ENCODE measurements at regions not wholly inside any gene's neighbourhood (a gene's known extent, or its start where the extent isn't known, plus 50 kb on each side); places are given as distances from the start of the nearest gene placed in this dataset.

DNA sequence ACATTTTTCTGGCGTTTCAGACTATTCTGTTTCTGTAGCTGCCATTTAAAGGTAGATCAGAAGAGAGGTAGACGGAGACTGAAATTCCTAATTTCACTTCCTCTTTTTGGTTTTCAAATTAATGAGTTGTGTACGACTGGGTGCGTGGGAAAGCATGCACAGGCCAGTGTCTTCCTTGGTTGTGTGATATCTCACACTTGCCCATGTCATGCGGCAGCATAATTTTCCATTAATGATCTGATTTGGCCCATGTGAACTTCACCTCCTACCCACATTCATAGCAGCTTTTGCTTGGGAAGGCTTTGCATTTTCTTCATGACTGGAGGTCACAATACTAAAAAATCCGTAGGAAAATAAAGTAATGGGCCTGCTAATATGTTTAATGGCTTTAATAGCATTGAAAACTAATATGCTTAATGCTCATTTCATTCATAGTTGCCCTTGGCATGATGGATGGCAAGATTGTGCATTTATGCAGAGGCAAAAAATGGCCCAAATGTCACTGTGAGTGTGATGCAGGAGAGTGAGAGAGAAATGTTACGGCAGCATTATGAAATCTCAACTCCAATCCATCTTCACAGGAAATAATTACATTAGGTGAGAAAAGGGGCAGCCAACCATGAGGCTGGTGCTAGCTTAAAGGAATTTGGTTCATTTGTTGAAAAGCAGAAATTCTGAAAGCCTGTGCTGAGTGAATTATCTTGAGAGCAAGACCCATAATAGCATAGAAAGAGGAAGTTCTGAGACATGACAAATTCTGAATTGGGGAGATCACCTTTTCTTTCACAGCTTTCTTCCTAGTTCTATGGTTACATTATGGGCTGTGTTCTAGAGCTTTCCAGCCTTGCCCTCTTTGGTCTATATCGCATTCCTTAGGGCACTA, 69.0 kb upstream of the UST start:
- no peak overlapping the region for H2AFZ ChIP-seq (ENCODE audit: low read length)
- no peak for DNase-seq (ENCODE audit: low read depth in 1 of 2, low spot score in 2 of 2)
- no peak overlapping the region for H3K4me2 ChIP-seq (ENCODE audit: insufficient read depth in 1 of 2, low read depth in 2 of 2, low read length in 2 of 2)
- no peaks in the 10 kb centered on the region for H3K9me3 ChIP-seq (ENCODE audit: insufficient read depth in 2 of 2, low read depth in 1 of 2, low read length in 1 of 2)
- no peaks in the 10 kb centered on the region for H3K4me1 ChIP-seq (replicated peaks in 1 of 4; ENCODE audit: control insufficient read depth in 3 of 4, insufficient read depth in 4 of 4, low read length in 3 of 4)
- no peak overlapping the region for H2BK20ac ChIP-seq (ENCODE audit: low read length)
- H2BK120ac ChIP-seq (replicated peaks; ENCODE audit: low read depth, low read length), result no peak overlapping the region
- H3K23ac ChIP-seq (ENCODE audit: insufficient read length), result no peak overlapping the region
- H4K8ac ChIP-seq (ENCODE audit: extremely low read depth, insufficient read depth, low read length), result no peak overlapping the region
- no peak overlapping the region for H3K14ac ChIP-seq (ENCODE audit: insufficient read length)
- no peak overlapping the region for H2AK5ac ChIP-seq (ENCODE audit: low read depth, low read length)
- CTCF ChIA-PET (ENCODE audit: partially characterized antibody), result no interaction called here
- FAIRE-seq, result no peak
- no peaks in the 10 kb centered on the region for H3K23me2 ChIP-seq (ENCODE audit: low read depth, low read length)
- H3K27me3 ChIP-seq (replicated peaks in 1 of 4; ENCODE audit: control insufficient read depth in 3 of 4, extremely low read depth in 1 of 4, insufficient read depth in 3 of 4, low read length in 3 of 4), result no peaks in the 10 kb centered on the region
- no peaks in the 10 kb centered on the region for H3K79me2 ChIP-seq (ENCODE audit: control insufficient read depth in 1 of 2, insufficient read depth in 2 of 2, low read length in 2 of 2)
- no peak overlapping the region for H3K4ac ChIP-seq (replicated peaks; ENCODE audit: insufficient read length, low read depth, low read length)
- no peak overlapping the region for H3K56ac ChIP-seq (replicated peaks; ENCODE audit: insufficient read length, low read depth, low read length)
- 92% methylated on average over 8 of the region's 8 CpGs; no CpG with 5 or more reads in 1 of the 2 experiments for WGBS, 2 experiments (ENCODE audit: extremely low coverage in 1 of 2, insufficient coverage in 1 of 2, insufficient read length in 1 of 2, insufficient replicate concordance in 2 of 2, low coverage in 1 of 2, low lambda C conversion rate in 2 of 2, missing lambda C conversion rate in 1 of 2)
- H3K27ac ChIP-seq (ENCODE audit: low read depth, low read length), result no peak overlapping the region
- no peaks in the 10 kb centered on the region; a peak in 1 of 8 replicates for H3K36me3 ChIP-seq (ENCODE audit: control insufficient read depth in 2 of 4, insufficient read depth in 4 of 4, low read length in 3 of 4)
- H4K20me1 ChIP-seq (replicated peaks in 1 of 2; ENCODE audit: control insufficient read depth in 1 of 2, insufficient read depth in 2 of 2, low read length in 2 of 2), result no peaks in the 10 kb centered on the region
- no peaks in the 10 kb centered on the region for H3K79me1 ChIP-seq (ENCODE audit: low read depth, low read length)
- H2BK12ac ChIP-seq (ENCODE audit: low read depth, low read length), result no peak overlapping the region
- no peak overlapping the region for H4K5ac ChIP-seq (ENCODE audit: insufficient read length, low read depth, low read length)
- POLR2A ChIA-PET (ENCODE audit: partially characterized antibody), result no interaction called here
- H3K4me3 ChIP-seq (ENCODE audit: extremely low read depth in 1 of 4, insufficient read depth in 2 of 4, low read depth in 3 of 4, low read length in 4 of 4), result no peak overlapping the region
- no peak for TF ChIP-seq NANOG (IDR thresholded peaks at IDR 0.05; ENCODE audit: insufficient read depth, low read depth, low read length, poor library complexity, severe bottlenecking)
- TF ChIP-seq ZNF274 (IDR thresholded peaks at IDR 0.05; ENCODE audit: borderline replicate concordance, extremely low read depth, low read length), result no peak
- no peak for TF ChIP-seq CHD1 (IDR thresholded peaks at IDR 0.05; ENCODE audit: low read depth, low read length)
- TF ChIP-seq GABPA (IDR thresholded peaks at IDR 0.05; ENCODE audit: borderline replicate concordance, insufficient read depth, low read length), result no peak
- no peak for TF ChIP-seq JUN (IDR thresholded peaks at IDR 0.05; ENCODE audit: low read depth, low read length)
- H2BK5ac ChIP-seq (ENCODE audit: low read depth, low read length), result no peak overlapping the region
- H3K9ac ChIP-seq (replicated peaks in 1 of 4; ENCODE audit: extremely low read depth in 1 of 4, low read depth in 3 of 4, low read length in 3 of 4), result no peak overlapping the region
- no peak overlapping the region for H3K18ac ChIP-seq (ENCODE audit: extremely low read depth, low read length)
- H4K91ac ChIP-seq (replicated peaks; ENCODE audit: insufficient read length, low read length), result no peak overlapping the region
- H2BK15ac ChIP-seq (ENCODE audit: low read length), result no peak overlapping the region

Measured in H1 (cell line).